Lung (tissue), 11 donors: ENCODE measurements at regions not wholly inside any gene's neighbourhood (a gene's known extent, or its start where the extent isn't known, plus 50 kb on each side); places are given as distances from the start of the nearest gene placed in this dataset.

Experiments used
- ATAC-seq: fragments of 200-7000 bp; cut with Tn5 transposase; one replicate; pipeline ENCODE4 v1.9.1; 2020; ENCODE audit warnings: moderate number of reproducible peaks; ENCODE audit not compliant: insufficient read depth, low FRiP score
- DNase-seq, 3 donors: peaks; one replicate each; pipeline ENCODE4 v3.0.0-alpha.2; 2013 to 2017
- H3K27ac ChIP-seq, 2 donors: one replicate each; pipeline ENCODE4 v1.5.1; 2013; ENCODE audit warnings: mild to moderate bottlenecking in 2 of 2, moderate library complexity in 2 of 2, control low read depth in 1 of 2, inconsistent platforms in 1 of 2, low read depth in 1 of 2, low read length in 1 of 2
- H3K27me3 ChIP-seq, 3 donors: one replicate each; pipeline ENCODE4 v1.5.1; 2013; ENCODE audit warnings: low read length in 2 of 3; ENCODE audit not compliant: control insufficient read depth in 3 of 3, insufficient read depth in 3 of 3
- H3K36me3 ChIP-seq, 4 donors: one replicate each; pipeline ENCODE4 v1.5.1; 2013; ENCODE audit warnings: low read length in 4 of 4, mild to moderate bottlenecking in 1 of 4, moderate library complexity in 1 of 4; ENCODE audit not compliant: control insufficient read depth in 4 of 4, insufficient read depth in 4 of 4
- H3K4me1 ChIP-seq, 5 donors: one replicate each; pipeline ENCODE4 v1.5.1; 2013; ENCODE audit warnings: low read length in 5 of 5, mild to moderate bottlenecking in 2 of 5, moderate library complexity in 1 of 5; ENCODE audit not compliant: control insufficient read depth in 5 of 5, insufficient read depth in 5 of 5
- H3K4me3 ChIP-seq: one replicate; pipeline ENCODE4 v1.5.1; 2013; ENCODE audit warnings: mild to moderate bottlenecking, control low read depth, moderate library complexity
- H3K9ac ChIP-seq, 2 donors: one replicate each; pipeline ENCODE4 v1.5.1; 2013; ENCODE audit warnings: low read length in 2 of 2, control low read depth in 1 of 2; ENCODE audit not compliant: insufficient read depth in 1 of 2
- H3K9me3 ChIP-seq, 4 donors: one replicate each; pipeline ENCODE4 v1.5.1; 2013; ENCODE audit warnings: low read length in 3 of 4, mild to moderate bottlenecking in 1 of 4, moderate library complexity in 1 of 4; ENCODE audit not compliant: control insufficient read depth in 4 of 4, insufficient read depth in 3 of 4
- CTCF ChIP-seq: IDR thresholded peaks from 2 replicates; pipeline ENCODE4 v1.5.1; 2012; ENCODE audit warnings: mild to moderate bottlenecking; ENCODE audit errors: control extremely low read depth, extremely low read depth
- WGBS, 2 donors: extraction: QIAGEN DNeasy Blood & Tissue Kit; methylation state at CpG; one replicate each; pipeline ENCODE4 v1.1.7; 2013; 5-methylcytosine and 5-hydroxymethylcytosine counted together
- donor health status: control.
- donor health status: control.
- donor health status: Bipolar disorder and iron deficiency.
- donor health status: healthy.
- donor health status: DM: yes; HTN: yes; CAD: no.

- no peak for TF ChIP-seq CTCF
- H3K9me3 ChIP-seq, result peaks cover 0 to 4% (median 2%) of the 10 kb centered on the region in 4 donors
- no peak for ATAC-seq
- no peak overlapping the region for H3K9ac ChIP-seq
- H3K4me3 ChIP-seq, result no peak overlapping the region
- no peak for DNase-seq
- H3K4me1 ChIP-seq, result peaks cover 0 to 9% (median 0%) of the 10 kb centered on the region in 5 donors
- no peak overlapping the region for H3K27ac ChIP-seq
- peaks cover 0 to 5% (median 0%) of the 10 kb centered on the region in 3 donors for H3K27me3 ChIP-seq
- H3K36me3 ChIP-seq, result no peaks in the 10 kb centered on the region
- WGBS, 2 donors, result 90 to 91% methylated on average over 6 of the region's 6 CpGs
Measured at GRCh38 chr16:86245895-86246294, 264.4 kb upstream of the FOXF1 start.

GRCh38 chr16:86248310-86248905 lies 261.9 kb upstream of the FOXF1 start:
- Histone ChIP-seq H3K9ac (no peak overlapping the region), H3K4me3 (no peak overlapping the region), H3K4me1 (peaks cover 0 to 9% (median 1%) of the 10 kb centered on the region in 5 donors), H3K9me3 (peaks cover 0 to 4% (median 2%) of the 10 kb centered on the region in 4 donors), H3K27me3 (no peaks in the 10 kb centered on the region), H3K36me3 (no peaks in the 10 kb centered on the region), H3K27ac (no peak overlapping the region)
- no peak for TF ChIP-seq CTCF
- 82 to 85% methylated on average over 9 of the region's 9 CpGs for WGBS, 2 donors
- no peak for DNase-seq
- ATAC-seq, result no peak

- ATAC-seq (no peak), DNase-seq (no peak)
- Histone ChIP-seq H3K9ac (no peak overlapping the region), H3K27me3 (no peaks in the 10 kb centered on the region), H3K27ac (no peak overlapping the region), H3K9me3 (peaks cover 0 to 4% (median 2%) of the 10 kb centered on the region in 4 donors), H3K4me3 (no peak overlapping the region), H3K4me1 (peaks cover 0 to 9% (median 0%) of the 10 kb centered on the region in 5 donors), H3K36me3 (no peaks in the 10 kb centered on the region)
- no peak for TF ChIP-seq CTCF
- WGBS, 2 donors, result 89 to 91% methylated on average over 6 of the region's 6 CpGs
Measured at GRCh38 chr16:86249631-86250030, 260.7 kb upstream of the FOXF1 start.

- ATAC-seq (no peak), DNase-seq (peak in 1 of 3 donors; percentile 58)
- 76 to 85% methylated on average over 9 of the region's 9 CpGs for WGBS, 2 donors
- H3K9ac ChIP-seq, result peak overlapping the region in 1 of 2 donors; percentile 25
- peaks cover 0 to 15% (median 3%) of the 10 kb centered on the region in 4 donors for H3K9me3 ChIP-seq
- H3K27ac ChIP-seq, result no peak overlapping the region
- no peaks in the 10 kb centered on the region for H3K36me3 ChIP-seq
- peaks cover 0 to 9% (median 0%) of the 10 kb centered on the region in 5 donors for H3K4me1 ChIP-seq
- no peaks in the 10 kb centered on the region for H3K27me3 ChIP-seq
- no peak for TF ChIP-seq CTCF
- H3K4me3 ChIP-seq, result no peak overlapping the region
Measured at GRCh38 chr16:86251682-86252081, 258.6 kb upstream of the FOXF1 start.
